ENCODE measurements at regions not wholly inside any gene's neighbourhood (a gene's known extent, or its start where the extent isn't known, plus 50 kb on each side); places are given as distances from the start of the nearest gene placed in this dataset.

DNA sequence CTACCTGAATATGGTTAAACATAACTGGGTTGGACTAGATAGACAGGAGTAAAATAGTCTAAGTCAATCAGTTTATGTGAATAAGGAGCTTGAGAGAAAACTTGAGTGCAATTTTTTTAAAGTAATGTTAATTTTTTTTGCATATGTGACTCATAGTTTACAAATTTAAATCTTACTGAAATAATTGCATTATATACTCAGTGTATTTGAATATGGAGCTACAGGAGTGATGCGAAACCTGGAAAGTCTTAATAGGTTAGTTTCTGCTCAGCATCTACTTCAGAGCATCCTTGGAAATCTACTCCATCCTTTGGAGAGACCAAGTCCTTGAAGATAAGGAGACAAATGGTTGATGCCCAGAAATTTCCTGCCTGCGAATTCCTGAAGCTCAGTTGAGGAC, 318.8 kb upstream of the NXPH2 start:
- Histone ChIP-seq H2AFZ (ENCODE audit: low read length) (no peak overlapping the region), H3K23ac (ENCODE audit: insufficient read length, low read depth, low read length) (no peak overlapping the region)
- no peak for TF ChIP-seq CTCF (conservative IDR thresholded peaks at IDR 0.05)

More for the DNA sequence above, 318.8 kb upstream of the NXPH2 start:
- Histone ChIP-seq H3K56ac (ENCODE audit: insufficient read length, low read depth, low read length) (no peak overlapping the region), H2BK20ac (ENCODE audit: low read depth, low read length, poor library complexity, severe bottlenecking) (no peak overlapping the region), H3K79me2 (ENCODE audit: insufficient read depth, low read length) (no peaks in the 10 kb centered on the region), H3K9me3 (ENCODE audit: control insufficient read depth, low read depth, low read length) (no peaks in the 10 kb centered on the region), H3K4me2 (ENCODE audit: insufficient read depth, insufficient read length, low read length) (no peak overlapping the region), H3K14ac (ENCODE audit: insufficient read depth, low read length) (no peak overlapping the region), H3K4me1 (ENCODE audit: insufficient read depth, low read length) (no peaks in the 10 kb centered on the region; the same call in 1 of the 2 replicates), H4K8ac (replicated peaks; ENCODE audit: insufficient read length, low read depth, low read length) (no peak overlapping the region), H2BK12ac (ENCODE audit: insufficient read length, low read depth, low read length) (no peak overlapping the region), H3K9ac (ENCODE audit: extremely low read depth, insufficient read length, low read length) (no peak overlapping the region), H4K5ac (ENCODE audit: insufficient read length, low read depth, low read length) (no peak overlapping the region), H2BK120ac (ENCODE audit: low read depth, low read length, poor library complexity, severe bottlenecking) (no peak overlapping the region), H3K4ac (ENCODE audit: low read depth, low read length) (no peak overlapping the region), H3K27ac (ENCODE audit: insufficient read length, low read depth, low read length) (no peak overlapping the region), H3K18ac (ENCODE audit: insufficient read length, low read depth, low read length) (no peak overlapping the region), H4K20me1 (ENCODE audit: control insufficient read depth, insufficient read depth, insufficient read length) (no peaks in the 10 kb centered on the region), H2AK5ac (ENCODE audit: insufficient read length, low read length) (no peak overlapping the region), H2BK15ac (ENCODE audit: low read depth, low read length) (no peak overlapping the region), H3K79me1 (ENCODE audit: insufficient read depth, low read depth, low read length, poor library complexity, severe bottlenecking) (no peaks in the 10 kb centered on the region), H3T11ph (ENCODE audit: low read length) (no peak overlapping the region), H3K27me3 (ENCODE audit: insufficient read depth, low read length) (no peaks in the 10 kb centered on the region), H4K91ac (ENCODE audit: insufficient read length, low read depth, low read length) (no peak overlapping the region), H3K23me2 (ENCODE audit: insufficient read length, low read depth, low read length, poor library complexity, severe bottlenecking) (no peaks in the 10 kb centered on the region), H2BK5ac (ENCODE audit: insufficient read length, low read length) (no peak overlapping the region)
- H3K27me3 Mint-ChIP-seq (ENCODE audit: low read depth) = no peaks in the 10 kb centered on the region; the same call in 1 of the 2 replicates
- no peak overlapping the region for H3K4me3 Mint-ChIP-seq
- H3K36me3 Mint-ChIP-seq (ENCODE audit: insufficient read depth in 1 of 3, low read depth in 3 of 3) = peaks cover 0 to 6% (median 5%) of the 10 kb centered on the region in 3 experiments; a peak in 5 of 7 replicates
- DNase-seq = no peak
- no peaks in the 10 kb centered on the region; a peak in 2 of 5 replicates for H3K9me3 Mint-ChIP-seq
- peaks cover 10 to 12% of the 10 kb centered on the region in 2 experiments for H3K4me1 Mint-ChIP-seq
- WGBS (ENCODE audit: extremely low coverage, insufficient read length, low lambda C conversion rate) = no CpG with 5 or more reads among the region's 2 CpGs
- 0 out of 7 replicates have a peak overlapping the region, but pooled peaks of 1 of the 3 experiments have one; percentile 45 for H3K27ac Mint-ChIP-seq
